ENCODE measurements at regions not wholly inside any gene's neighbourhood (a gene's known extent, or its start where the extent isn't known, plus 50 kb on each side); places are given as distances from the start of the nearest gene placed in this dataset.

DNA sequence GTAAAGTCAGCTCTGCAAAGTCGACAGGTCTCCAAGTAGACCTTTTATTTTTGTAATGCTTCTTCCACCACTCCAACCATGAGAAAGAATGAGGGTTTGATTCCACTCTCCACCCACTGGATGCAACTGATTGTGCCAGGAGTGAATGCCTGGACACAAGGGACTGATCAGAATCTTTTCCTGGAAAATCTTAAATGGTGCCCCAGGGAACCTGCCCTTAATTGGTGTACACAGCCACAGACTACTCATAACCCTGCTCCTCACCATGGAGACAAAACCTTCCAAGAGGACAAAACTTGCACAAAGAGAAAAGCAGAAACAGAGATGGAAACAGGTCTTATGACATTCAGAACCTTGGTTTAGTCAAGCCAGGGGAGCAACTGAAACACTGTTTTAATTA, 208.6 kb upstream of the BRINP1 start:
- intact Hi-C loops (cut with micrococcal nuclease): no loop called here
- TF ChIP-seq, protein P1, sequence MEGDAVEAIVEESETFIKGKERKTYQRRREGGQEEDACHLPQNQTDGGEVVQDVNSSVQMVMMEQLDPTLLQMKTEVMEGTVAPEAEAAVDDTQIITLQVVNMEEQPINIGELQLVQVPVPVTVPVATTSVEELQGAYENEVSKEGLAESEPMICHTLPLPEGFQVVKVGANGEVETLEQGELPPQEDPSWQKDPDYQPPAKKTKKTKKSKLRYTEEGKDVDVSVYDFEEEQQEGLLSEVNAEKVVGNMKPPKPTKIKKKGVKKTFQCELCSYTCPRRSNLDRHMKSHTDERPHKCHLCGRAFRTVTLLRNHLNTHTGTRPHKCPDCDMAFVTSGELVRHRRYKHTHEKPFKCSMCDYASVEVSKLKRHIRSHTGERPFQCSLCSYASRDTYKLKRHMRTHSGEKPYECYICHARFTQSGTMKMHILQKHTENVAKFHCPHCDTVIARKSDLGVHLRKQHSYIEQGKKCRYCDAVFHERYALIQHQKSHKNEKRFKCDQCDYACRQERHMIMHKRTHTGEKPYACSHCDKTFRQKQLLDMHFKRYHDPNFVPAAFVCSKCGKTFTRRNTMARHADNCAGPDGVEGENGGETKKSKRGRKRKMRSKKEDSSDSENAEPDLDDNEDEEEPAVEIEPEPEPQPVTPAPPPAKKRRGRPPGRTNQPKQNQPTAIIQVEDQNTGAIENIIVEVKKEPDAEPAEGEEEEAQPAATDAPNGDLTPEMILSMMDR (IDR thresholded peaks at IDR 0.05): no peak
- ChIA-PET CTCF (no interaction called here), POLR2A (no interaction called here)
- Mint-ChIP-seq H3K4me1 (no peaks in the 10 kb centered on the region), H3K36me3 (ENCODE audit: low read depth) (no peaks in the 10 kb centered on the region), H3K4me3 (no peak overlapping the region), H3K27ac (no peak overlapping the region), H3K27me3 (no peaks in the 10 kb centered on the region), H3K9me3 (no peaks in the 10 kb centered on the region)
- ATAC-seq (ENCODE audit: low read depth) (no peak), DNase-seq (no peak)

DNA sequence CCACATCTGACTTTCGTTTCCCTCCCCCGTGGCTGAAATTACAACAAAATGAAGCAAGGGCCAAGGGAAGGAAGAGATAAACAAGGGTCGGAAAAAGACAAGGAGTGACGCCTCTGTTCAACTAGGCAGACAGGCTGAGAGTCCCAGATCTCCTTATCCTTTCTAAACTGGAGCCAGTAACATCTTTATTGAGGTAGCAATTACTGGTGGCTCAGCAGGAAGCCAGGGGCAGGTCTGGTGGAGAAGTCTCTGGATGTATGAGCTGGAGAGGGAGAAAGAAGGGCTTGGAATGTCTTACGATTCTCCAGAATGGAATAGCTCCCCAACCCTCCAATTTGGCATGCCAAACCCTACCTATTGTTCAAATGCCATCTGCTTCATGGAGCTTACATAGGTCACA, 190.8 kb upstream of the BRINP1 start:
- Mint-ChIP-seq H3K27ac (no peak overlapping the region), H3K4me3 (no peak overlapping the region), H3K9me3 (no peaks in the 10 kb centered on the region), H3K36me3 (ENCODE audit: low read depth) (no peaks in the 10 kb centered on the region), H3K4me1 (peaks cover 5% of the 10 kb centered on the region), H3K27me3 (peaks cover 30% of the 10 kb centered on the region)
- TF ChIP-seq, protein P1 (IDR thresholded peaks at IDR 0.05): no peak
- ChIA-PET POLR2A (no interaction called here), CTCF (no interaction called here)
- intact Hi-C loops (cut with micrococcal nuclease): no loop called here
- ATAC-seq (ENCODE audit: low read depth) (no peak), DNase-seq (no peak)

DNA sequence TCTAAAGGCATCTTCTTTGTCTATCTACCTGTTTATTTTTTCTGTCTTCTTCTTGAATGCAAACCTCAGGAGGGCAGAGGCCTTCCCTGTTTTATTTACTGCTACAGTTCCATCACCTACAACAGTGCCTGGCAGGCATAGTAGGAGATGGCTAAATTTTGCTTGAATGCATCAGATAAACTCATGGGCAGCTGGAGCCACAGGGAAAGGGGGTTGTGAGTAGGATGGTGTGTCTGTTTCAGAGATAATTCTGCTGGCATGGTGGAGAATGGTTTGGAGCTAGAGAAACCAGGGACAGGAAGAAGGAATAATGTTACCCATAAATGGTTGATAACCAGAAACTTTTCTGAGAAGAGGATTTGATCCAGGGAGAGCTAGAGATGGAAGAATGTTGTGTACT, 189.8 kb upstream of the BRINP1 start:
- DNase-seq (no peak), ATAC-seq (ENCODE audit: low read depth) (no peak)
- Mint-ChIP-seq H3K4me3 (no peak overlapping the region), H3K27me3 (peaks cover 34% of the 10 kb centered on the region), H3K36me3 (ENCODE audit: low read depth) (no peaks in the 10 kb centered on the region), H3K9me3 (no peaks in the 10 kb centered on the region), H3K4me1 (peaks cover 5% of the 10 kb centered on the region), H3K27ac (no peak overlapping the region)
- CTCF ChIA-PET: interaction anchor here (1.1 kb wide), 1 partner anchor 410 kb away, joined by 3 read pairs; no protein-coding TSS in a partner anchor
- TF ChIP-seq, protein P1 (IDR thresholded peaks at IDR 0.05): no peak
- POLR2A ChIA-PET: no interaction called here
- intact Hi-C loops (cut with micrococcal nuclease): no loop called here

DNA sequence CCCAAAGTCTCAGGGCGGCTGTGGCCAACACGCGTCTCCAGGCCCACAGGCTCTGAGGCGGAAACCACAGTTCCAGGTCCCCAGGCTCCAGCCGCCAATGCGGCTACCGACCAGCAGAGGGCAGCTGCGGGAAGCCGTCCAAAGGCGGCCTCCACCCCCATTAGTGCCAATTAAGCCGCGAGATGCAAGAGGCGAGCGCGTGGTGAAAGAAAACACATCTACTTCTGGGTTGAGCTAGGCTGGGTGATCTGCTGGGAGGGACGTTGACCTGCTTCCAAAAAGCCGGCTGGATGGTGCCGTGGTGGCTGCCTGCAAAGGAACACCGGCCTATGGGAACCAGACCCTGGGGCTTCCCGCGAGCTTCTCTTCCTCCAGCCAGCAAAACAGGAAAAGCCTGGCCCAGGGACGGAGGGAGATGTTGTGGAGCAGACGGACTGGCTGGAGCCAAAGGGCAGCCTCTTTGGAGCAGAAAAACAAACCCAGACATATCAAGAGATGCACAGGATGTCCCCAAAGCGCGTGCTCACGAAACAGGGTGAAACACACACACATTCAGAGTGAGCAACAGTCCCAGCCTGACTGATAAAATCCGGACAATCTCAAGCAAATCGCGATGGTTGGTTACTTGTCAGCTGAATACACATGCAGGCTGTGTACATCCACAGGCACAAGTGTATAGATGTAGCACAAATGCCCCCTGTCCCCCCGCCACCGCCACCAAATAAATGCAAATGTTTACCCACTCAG, 187.1 kb upstream of the BRINP1 start:
- intact Hi-C loops (cut with micrococcal nuclease): loop anchor here (2.0 kb wide), 1 partner anchor 1912 kb away; no protein-coding TSS in a partner anchor
- H3K4me1 Mint-ChIP-seq: peaks cover 5% of the 10 kb centered on the region
- H3K27ac Mint-ChIP-seq: no peak overlapping the region
- TF ChIP-seq, protein P1 (IDR thresholded peaks at IDR 0.05): no peak
- H3K4me3 Mint-ChIP-seq: no peak overlapping the region
- DNase-seq: peak; percentile 32
- H3K27me3 Mint-ChIP-seq: peaks cover 34% of the 10 kb centered on the region
- CTCF ChIA-PET: interaction anchor here (1.3 to 1.6 kb wide), 3 partner anchors 25 to 1912 kb away, joined by 3 to 8 read pairs (median 4); no protein-coding TSS in a partner anchor
- no peaks in the 10 kb centered on the region for H3K9me3 Mint-ChIP-seq
- POLR2A ChIA-PET: no interaction called here
- ATAC-seq (ENCODE audit: low read depth): no peak
- no peaks in the 10 kb centered on the region for H3K36me3 Mint-ChIP-seq (ENCODE audit: low read depth)

DNA sequence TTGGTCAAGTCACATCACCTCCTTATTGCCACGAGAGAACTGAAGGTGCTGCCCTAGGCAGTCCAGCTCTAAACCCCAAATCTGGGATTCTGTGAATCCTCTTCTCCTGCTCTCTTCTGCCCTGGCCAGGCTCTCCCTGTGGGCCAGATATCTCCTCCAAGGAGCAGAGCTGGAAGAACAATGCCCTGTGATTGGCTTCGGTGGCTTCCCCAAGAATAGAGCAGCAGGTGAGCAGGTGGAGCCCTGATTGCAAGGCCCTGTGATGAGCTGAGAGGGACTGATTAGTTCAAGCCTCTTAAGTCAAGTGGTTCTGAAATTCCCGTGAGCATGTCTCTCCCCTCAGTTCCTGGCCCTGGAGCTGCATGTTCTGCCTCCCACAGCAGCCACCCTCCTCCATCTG, 175.3 kb upstream of the BRINP1 start:
- Mint-ChIP-seq H3K4me3 (no peak overlapping the region), H3K27me3 (no peaks in the 10 kb centered on the region), H3K27ac (no peak overlapping the region), H3K9me3 (peaks cover 2% of the 10 kb centered on the region), H3K36me3 (ENCODE audit: low read depth) (no peaks in the 10 kb centered on the region), H3K4me1 (no peaks in the 10 kb centered on the region)
- ChIA-PET POLR2A (no interaction called here), CTCF (no interaction called here)
- intact Hi-C loops (cut with micrococcal nuclease): no loop called here
- DNase-seq (no peak), ATAC-seq (ENCODE audit: low read depth) (no peak)
- TF ChIP-seq, protein P1 (IDR thresholded peaks at IDR 0.05): no peak

All from activated B cell treated with CpG ODN at 0.5 μM for 24 hours (primary cell).